ENCODE measurements at regions not wholly inside any gene's neighbourhood (a gene's known extent, or its start where the extent isn't known, plus 50 kb on each side); places are given as distances from the start of the nearest gene placed in this dataset.

DNA sequence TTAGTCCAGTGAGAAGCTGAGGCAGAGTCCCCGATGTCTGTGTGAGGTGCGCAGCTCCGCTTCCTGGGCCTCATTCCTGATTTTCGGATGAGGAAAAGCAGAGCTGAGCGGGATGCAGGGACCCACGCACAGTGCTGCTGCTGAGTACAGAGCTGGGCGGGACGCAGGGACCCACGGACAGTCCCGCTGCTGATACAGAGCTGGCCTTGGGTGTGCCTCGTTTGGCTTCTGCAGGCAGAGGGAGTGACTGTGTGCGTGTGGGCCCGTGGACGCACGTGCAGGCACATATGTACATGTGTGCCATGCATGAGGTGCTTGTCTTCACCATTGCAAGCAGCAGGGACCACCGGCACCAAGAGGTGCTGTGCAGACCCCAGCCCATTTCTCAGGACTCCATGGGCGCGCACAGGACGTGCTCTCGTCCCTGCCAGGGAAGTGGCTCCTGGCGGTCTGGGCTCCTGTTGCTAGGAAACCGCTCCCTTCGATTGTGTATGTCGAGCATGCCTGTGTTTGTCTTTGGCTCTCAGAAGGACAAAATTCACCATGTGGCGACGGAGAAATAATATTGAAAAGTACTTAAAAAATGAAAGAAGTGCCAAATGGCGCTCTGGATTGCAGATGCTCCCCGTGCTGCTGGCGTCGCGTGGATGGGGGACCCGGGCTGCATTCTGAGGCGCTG is 303.8 kb upstream of the MKI67 start:
- DNase-seq: no peak

DNA sequence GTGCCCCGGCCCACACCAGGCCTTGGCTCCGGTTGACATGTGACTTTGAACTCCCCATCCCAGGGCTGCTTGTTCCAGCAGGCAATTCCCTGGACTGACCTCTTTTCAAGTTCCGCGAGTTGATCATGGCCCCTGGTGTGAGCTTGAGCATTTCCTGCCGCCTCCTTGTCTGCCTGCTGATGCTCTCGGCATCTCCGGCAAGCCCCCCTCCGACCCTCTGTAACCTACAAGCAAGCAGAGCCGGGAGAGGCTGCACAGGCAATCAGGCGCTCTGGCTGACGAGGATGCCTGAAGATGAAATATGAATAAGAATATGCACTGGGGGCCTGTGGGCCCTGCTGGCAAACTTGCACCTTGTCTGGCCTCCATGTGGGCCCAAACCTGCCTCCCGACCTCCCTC is 304.9 kb upstream of the MKI67 start:
- no peak for DNase-seq

DNA sequence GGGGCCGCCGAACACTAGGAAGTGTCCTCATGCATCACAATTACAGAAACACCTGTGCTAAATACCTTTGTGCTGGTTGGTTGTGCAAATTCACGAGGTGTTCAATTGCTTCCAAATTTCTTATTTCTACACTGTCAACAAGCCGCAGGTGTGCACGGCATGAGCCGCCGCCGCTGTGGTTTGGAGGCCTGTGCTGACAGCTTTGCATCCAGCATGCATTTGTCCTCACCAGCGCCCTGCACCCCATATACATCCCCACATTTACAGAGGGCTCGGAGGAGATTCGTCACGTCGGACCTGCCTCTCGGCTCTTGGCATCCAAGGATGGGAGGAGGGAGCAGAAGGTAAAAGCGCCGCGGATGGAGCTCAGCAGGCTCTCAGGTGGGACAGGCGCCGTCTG is 305.3 kb upstream of the MKI67 start:
- no peak for DNase-seq

DNA sequence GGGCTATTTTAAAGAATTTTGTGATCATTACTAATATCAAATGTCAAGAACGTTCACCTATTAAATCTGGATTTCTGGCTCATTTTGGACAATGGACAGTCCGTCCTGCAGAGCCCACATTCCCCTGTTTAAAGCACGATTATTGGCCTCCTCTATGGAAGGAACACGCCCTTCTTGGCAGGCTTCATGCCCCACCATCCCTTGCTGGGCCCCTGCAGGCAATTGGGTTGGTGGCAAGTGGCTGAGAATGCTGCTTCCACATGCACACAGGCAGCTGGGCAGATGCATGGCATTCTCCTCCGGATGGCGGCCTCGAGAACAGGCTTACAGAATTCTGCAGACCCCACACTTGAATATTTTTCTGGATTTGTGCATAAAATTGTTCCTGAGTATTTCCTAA is 305.8 kb upstream of the MKI67 start:
- DNase-seq: no peak

DNA sequence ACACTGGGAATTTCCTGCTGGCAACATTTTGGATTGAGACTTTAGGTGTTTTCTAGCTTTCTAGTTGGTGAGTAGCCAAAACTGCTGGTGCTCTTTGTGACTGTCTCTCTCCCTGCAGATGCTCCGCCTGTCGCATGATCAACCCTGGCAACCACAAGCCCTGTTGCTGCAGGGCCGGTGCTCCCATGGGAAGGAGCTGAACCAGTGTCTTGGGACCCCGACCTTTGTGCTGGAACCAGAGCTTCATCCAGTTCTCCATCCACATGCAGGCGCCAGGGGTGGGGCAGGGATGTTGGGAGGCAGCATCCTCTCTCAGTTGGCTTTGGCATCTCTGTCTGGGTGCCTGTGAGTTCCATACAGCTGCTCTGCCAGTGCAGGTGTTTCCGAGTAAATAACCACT is 306.2 kb upstream of the MKI67 start:
- DNase-seq: no peak

DNA sequence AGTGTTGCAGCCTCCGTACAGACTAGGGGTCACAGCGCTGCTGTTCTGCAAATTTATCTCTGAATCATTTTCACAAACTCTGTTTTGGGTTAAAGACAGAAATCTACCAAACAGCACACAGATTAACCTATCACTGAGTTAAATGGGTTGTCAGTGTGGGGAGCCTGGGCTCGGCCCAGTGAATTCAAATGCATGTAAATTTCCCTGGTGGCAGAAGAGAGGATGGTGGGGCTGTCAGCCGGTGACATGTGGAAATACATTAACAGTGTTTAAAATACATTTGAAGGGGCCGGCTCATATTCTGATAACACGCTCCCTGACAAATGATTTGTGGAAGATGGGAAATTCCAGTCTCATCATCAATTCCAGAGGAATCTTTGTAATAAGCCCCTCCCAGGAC is 309.6 kb upstream of the MKI67 start:
- no peak for DNase-seq

DNA sequence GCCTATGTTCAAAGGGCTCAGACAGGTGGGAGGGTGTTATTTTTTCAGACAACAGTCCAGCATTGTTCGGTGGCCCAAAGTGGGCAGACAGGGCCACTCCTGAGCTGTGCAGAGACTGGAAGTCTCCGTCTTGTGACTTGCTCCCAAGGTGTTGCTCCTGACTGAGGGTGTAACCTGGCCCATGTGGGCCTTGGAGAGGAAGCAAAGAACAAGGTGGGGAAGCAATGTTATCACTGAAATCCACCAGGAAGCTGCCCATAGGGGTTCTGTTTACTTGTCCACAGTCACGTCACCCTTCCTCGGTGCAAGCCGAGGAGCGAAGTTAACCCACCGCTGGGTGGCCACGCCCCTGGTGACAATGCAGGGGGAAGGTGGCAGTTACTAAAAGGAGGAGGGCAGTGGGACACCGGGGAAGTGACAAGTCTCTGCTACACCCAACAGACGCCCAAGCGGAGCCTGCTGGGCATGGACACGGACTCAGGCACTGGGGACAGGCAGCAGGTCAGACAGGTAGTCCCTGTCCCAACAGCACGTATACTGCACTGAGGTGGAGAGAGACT is 311.6 kb upstream of the MKI67 start:
- DNase-seq: no peak

DNA sequence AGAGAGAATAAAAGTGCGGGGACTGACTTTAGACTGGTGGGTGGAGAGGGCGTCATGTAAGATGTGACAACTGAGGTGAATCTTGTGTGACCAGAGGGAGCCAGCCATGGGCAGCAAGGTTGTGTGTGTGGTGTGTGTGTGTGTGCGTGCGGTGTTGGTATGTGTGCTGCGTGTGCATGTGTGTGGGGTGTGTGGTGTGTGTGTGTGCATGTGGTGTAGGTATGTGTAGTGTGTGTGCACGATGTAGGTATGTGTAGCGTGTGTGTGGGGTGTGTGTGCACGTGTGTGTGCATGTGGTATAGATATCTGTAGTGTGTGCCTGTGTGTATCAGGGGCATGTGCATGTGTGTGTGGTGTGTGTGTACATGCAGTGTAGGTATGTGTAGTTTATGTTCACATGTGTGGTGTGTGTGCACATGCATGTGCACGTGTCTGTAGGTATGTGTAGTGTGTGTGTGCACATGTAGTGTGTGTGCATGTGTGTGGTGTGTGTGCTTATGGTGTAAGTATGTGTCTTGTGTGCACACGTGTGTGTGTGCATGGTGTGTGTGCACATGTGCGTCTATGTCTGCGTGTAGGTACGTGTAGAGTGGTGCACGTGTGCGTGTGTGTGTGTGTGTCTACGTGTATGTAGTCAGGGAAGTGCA is 312.3 kb upstream of the MKI67 start:
- DNase-seq: no peak

DNA sequence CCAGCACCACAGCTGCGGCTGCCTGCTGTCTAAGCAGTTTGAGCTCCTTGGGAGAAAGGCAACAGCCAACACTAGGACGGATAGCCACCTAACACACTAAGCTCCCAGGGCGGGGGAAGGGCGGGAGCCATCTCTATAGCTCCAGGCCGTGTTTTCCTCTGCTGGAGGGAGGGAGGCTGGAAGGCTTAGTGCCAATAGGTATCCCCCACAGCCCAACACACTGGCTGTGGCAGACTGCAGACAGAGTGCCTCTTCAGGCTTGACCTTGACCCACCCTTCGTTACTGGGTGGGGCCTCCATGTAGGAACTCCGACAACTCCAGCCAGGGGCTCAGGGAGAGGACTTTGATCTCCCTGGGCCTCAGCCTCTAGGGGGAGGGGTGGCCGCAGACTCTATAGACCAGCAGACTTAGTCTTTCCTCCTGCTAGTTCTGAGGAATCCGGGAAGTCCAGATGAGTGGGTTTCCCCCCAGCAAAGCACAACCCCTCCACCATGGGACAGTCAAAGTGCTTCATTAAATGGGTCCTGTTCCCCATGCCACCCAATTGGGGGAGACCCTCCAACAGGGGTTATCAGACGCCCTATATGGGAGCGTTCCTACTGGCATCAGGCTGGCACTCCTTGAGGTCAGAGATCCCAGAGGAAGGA is 314.4 kb upstream of the MKI67 start:
- DNase-seq: no peak

DNA sequence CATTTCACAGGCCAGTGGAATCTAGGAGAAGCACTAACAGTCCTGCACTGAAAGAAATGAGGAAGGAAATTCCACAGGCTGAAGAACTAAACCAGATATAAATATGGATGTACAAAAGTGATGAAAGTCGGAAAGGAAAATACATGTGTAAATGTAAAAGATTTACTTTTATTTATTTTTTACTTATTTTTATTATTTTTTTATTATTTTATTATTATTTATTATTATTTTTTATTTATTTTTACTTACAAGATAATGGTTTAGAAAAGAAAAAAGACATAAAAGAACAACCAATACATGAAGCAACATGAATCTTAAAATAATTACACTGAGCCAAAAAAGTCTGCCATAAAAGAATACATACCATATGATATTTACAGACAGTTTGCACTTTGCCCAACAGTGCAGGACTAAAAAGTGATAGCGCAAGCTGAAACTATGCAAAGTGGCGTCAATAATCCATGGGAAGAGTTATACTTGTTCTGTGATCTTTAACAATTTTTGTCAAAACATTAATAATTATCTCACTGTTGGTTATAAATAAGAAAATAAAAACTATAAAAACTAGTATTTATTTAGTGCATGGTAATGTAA is 317.8 kb upstream of the MKI67 start:
- DNase-seq: no peak

DNA sequence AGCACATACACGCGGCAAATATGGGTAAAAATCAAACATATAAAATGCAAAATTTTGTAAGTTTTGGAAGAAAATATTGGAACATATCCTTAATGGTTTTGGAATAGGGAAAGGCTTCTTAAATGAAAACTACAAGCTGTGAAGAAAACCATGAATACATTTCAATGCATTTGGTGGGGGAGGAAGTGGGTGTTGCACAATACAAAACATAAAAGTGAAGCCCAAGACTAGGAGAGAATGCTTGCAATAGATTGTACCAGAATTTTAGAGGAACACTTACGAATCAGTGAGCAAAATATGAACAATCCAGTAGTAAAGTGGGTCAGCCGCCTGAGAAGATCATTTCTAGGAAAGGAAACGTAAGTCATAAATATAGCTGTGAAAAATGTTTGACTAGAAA is 322.6 kb upstream of the MKI67 start:
- no peak for DNase-seq

DNA sequence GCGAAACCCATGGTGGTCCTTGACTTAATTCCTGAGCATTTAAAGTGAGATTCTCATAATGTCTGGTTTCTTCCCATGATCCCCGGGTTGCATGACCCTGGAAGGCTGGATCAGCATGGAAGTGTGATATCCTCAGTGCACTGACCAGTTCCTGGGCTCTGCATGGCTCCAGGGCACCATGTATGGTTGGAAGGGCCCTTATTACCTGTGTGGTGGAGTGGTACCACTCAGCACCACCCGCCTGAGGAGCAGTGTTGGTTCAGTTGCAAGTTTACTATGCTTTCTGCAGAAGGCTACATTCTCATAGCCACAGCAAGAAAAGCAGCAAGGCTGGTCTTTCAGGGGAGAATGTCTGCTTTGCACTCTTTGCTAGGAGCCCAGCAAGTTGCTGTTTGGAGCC is 325.7 kb upstream of the MKI67 start:
- no peak for DNase-seq

DNA sequence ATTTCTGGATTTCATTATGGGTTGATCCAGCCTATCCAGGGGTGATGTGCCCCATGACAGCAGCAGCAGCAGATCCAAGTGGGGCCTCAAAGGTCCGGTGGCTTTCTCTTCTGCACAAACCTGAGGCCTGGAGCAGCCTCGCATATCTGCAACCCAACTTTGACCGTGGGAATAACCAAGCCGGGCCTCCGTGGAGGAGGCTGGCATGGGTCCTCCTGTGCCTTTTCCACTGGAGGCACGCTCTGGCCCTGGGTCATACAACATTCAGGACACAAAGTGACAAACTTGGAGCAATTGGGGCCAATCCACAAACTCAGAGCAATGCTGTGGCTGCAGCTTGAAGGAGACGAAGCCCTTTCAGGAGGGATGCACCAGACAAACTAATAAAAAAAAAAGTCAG is 330.0 kb upstream of the MKI67 start:
- DNase-seq: no peak

DNA sequence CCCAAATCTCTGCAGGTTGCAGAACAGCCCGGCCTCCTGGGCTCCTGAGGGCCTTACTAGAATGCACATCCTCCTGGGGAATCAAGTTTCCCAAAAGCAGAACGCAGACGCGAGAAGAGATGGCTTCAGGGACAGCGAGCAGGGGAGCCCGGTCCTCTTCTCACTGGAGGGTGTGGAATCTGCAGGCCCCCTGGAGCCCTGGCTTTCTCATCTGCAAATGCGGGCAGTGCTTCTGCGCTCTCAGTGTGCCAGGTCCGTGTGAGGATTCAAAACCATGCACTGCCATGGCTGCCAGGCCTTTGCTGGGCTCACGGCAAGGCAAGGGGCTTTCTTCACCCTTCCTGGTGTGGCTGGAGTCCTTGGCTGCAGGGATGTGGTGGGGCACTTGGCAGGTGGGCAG is 330.9 kb upstream of the MKI67 start:
- DNase-seq: no peak

DNA sequence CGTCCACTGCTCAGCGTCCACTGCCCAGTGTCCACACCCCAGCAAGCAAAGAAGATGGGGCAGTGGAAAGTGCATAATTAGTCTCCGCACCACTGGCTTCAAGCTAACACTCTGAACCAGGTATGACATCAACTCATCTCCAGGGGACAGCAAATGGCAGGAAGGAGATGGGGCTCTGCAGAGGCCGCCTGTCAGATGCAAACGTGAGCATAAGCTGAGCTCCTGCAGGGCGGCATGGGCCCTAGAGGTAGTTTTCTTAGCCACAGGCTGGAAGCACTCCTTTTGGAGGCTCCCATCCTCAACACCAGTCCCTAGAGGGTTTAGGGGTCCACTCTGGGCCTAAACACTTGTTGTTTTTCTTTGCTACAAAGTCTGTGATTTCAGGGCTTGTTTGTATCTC is 335.8 kb upstream of the MKI67 start:
- DNase-seq: no peak

DNA sequence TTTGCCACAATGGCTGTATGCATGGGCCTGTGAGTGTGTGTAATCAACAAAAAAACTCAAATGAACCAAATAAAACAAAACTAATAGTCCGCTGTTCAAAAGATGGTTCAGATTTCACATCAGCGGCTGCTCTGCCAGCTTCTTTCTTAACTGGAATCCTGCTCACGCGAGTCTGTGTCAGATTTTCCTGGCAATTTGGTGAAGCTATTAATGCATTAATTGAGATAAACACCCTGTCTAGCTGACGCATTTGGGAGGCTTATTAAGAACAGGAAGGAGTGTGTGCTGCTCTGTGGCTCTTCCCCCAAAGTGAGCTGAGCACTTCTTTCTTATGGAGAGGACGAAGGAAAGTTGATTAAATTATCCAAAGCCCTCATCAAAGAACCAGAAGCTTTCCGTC is 336.6 kb upstream of the MKI67 start:
- no peak for DNase-seq

DNA sequence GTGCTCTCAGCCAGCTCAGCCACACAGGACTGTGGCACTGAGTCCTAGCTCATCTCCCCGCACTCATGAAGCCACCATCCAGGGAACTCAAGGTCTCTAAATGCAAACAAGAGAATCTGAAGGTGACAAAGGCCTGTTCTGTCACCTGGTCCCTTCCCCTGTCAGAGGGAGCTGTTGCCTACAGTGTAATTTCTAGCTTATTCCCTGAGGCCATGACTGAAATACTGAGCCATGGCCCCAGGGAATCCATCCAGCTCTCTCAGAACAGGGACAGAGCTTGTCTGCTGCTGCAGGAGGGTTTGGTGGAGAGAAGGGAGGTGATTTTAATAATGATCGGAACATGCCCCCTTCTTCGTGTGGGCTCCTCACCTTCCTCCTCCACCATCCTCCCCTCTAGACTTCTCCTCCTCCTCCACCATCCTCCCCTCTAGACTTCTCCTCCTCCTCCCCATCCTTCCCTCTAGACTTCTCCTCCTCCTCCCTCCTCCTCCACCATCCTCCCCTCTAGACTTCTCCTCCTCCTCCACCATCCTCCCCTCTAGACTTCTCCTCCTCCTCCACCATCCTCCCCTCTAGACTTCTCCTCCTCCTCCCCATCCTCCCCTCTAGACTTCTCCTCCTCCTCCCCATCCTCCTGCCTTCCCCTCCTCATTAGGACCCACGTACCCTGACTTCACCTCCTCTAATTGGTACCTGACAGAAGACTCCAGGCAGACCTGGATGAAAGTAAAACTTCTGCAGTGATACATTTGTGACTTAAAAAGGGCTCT is 338.0 kb upstream of the MKI67 start:
- DNase-seq: peak; percentile 37

DNA sequence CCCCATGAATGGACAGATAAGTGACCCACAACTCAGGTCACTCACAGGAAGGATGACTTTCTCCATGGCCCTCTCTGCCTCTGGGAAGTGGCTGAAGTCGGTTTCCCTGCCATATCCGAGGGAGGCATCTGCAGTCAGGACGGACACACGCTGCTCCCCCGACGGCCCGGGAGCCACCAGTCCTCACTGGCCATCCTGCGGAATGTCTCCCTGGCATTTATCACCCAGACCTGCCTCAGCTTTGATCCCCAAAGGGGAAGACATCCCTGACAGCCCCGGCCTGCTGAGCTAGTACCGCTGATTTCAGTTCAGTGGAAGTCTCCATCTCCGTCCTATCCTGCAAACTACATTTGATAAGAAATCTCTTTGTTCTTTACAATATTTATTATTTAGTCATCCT is 339.5 kb upstream of the MKI67 start:
- no peak for DNase-seq

DNA sequence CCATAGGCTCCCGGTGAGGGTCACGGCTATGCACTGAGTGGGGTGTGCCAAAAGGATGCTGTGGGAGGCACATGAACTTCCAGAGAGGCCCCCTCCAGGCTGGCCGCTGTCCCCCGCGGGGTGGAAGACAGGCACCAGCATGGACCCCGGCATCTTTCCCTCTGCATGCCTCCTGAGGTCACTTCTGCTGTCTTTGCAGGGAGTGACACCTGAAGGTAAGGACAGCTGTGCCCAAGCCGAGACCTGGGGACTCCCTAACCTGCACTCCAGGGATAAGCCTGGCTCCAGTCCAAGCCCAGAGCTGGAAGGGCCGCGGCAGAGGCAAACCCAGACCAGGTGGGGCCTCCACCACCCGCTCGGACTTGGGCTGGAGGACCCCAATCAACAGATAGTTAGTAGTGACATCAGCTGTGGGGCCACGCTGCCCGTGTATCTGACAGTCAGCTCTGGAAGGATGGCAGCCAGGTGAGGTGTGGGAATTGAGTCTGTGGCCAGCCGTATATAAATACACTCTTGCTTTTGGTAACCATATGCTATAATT is 340.7 kb upstream of the MKI67 start:
- DNase-seq: no peak

DNA sequence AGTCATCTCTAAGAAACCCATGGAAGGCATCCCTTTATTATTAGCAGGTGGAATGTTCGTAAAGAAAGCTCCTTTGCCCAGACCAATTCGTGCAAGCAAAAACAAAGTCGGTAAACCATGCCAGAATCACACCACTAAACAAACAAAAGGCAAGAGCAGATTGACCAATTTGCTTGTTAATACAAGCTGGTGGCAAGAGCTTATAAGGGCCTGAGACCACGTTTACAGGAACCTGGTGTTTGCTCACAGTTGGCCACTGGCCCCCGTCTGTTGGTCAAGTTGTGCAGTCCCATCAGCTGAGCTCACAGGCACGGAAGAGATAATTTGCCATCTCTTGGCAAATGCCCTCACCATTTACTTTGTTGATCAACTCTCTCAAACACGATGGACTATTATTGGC is 342.2 kb upstream of the MKI67 start:
- no peak for DNase-seq

DNA sequence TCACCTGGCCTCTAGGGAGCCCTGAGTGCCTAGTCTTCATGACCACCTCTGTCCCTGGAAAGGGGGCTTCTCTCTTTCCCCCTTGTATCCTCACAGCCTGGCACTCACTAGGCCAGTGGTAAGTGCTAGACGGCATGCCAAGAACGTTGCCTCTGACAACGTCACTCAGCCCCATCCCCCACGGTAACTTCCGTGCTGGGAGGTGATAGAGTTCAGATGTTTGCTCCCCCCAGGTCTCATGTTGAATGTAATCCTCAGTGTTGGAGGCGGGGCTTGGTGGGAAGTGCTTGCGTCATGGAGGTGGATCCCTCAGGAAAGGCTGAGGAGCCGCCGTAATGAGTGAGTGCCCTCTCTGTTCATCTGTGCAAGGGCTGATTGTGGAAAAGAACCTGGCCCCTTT is 343.3 kb upstream of the MKI67 start:
- DNase-seq: no peak

DNA sequence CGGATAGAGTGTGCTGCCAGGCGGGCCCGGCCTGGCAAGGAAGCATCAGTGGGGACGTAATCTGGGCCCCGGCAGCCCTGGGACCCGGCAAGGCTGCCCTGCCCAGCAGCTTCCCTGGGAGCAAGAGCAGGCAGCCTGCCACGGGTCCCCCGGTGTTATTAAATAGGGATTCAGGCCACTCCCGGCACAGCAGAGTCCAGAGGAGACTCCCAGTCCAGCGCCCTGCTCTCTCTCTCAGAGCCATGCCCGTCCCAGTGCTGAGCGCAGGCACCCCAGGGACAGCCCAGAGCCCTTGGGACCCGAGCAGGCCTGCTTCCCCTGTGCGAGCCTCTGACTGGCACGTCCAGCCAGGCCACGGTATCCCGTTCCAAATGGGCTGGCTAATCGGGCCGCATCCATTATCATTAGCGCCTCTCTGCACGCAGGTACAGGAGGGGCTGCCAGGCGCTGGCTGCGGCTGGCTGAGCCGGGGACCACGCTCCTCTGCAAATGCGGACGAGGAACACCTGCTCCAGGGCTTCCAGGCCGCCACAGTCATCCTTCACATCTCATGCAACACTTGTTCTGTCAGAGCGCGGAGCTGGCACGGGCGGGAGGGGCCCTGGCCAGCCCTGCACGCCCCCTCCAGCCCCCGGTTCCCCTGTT is 344.2 kb upstream of the MKI67 start:
- no peak for DNase-seq

All from GOT3 (cell line).